ENCODE measurements at regions not wholly inside any gene's neighbourhood (a gene's known extent, or its start where the extent isn't known, plus 50 kb on each side); places are given as distances from the start of the nearest gene placed in this dataset.

DNA sequence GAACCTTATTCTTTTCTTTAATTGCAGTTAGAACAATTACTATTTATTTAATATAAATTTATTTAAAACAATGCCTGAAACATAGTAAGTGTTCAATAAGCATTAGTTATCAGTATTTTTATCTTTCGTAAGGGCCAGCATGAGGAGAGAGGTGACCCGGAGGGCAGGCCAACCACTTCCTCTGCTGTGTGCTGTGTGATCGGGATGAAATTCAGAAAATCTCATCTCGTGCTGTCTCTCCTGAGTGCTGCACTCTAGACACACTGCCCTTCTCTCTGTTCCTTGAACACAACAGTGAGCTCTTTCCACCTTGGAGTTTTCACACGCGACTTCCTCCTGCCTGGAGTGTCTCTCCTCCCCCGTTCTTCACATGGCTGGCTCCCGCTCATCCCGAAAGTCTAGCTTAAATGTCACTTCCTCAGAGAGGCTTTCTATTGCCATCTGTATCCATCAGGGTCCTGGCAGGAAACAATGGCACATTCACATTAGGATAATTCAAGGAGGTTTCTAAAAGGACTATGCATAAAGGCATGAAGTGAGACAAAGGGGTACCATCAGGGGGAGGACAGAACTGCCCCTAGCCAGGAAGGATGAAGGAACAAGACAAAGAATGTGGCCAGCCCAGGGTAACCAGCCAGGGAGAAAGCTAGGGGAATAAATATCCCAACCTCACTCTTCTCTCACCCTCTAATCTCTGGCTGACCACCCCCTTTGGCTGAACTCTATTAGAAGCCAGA, 142.6 kb upstream of the GJB5 start:
- Histone ChIP-seq H4K20me1 (ENCODE audit: control insufficient read depth, insufficient read depth, low read length, poor library complexity, severe bottlenecking) (no peaks in the 10 kb centered on the region), H3K79me2 (ENCODE audit: control insufficient read depth, insufficient read depth, low read length) (no peaks in the 10 kb centered on the region), H3K4me1 (ENCODE audit: control insufficient read depth in 2 of 2, insufficient read depth in 2 of 2, low read length in 2 of 2) (no peaks in the 10 kb centered on the region), H3K36me3 (replicated peaks in 1 of 2; ENCODE audit: control extremely low read depth in 1 of 2, control insufficient read depth in 1 of 2, extremely low read depth in 1 of 2, insufficient read depth in 2 of 2, low read length in 1 of 2) (no peaks in the 10 kb centered on the region), H3K4me3 (ENCODE audit: control extremely low read depth in 1 of 5, extremely low read depth in 1 of 5, insufficient read depth in 1 of 5, low read depth in 2 of 5, low read length in 4 of 5) (no peak overlapping the region), H3K9ac (ENCODE audit: low read length) (no peak overlapping the region), H3K27me3 (replicated peaks in 1 of 4; ENCODE audit: control extremely low read depth in 1 of 4, control insufficient read depth in 3 of 4, insufficient read depth in 4 of 4, low read length in 3 of 4) (peaks cover 0 to 6% (median 1%) of the 10 kb centered on the region in 4 experiments), H2AFZ (ENCODE audit: insufficient read depth, low read depth, low read length, poor library complexity, severe bottlenecking) (no peak overlapping the region), H3K4me2 (replicated peaks; ENCODE audit: low read depth, low read length, poor library complexity, severe bottlenecking) (no peak overlapping the region), H3K27ac (ENCODE audit: low read length in 2 of 2) (no peak overlapping the region), H3K9me3 (ENCODE audit: control extremely low read depth in 1 of 3, control insufficient read depth in 2 of 3, insufficient read depth in 1 of 3, low read length in 2 of 3) (no peaks in the 10 kb centered on the region)
- Mint-ChIP-seq H3K9me3 (ENCODE audit: insufficient read depth) (no peaks in the 10 kb centered on the region), H3K4me3 (no peak overlapping the region), H3K4me1 (no peaks in the 10 kb centered on the region), H3K27me3 (peaks cover 31% of the 10 kb centered on the region), H3K27ac (no peak overlapping the region)
- TF ChIP-seq, protein P1, sequence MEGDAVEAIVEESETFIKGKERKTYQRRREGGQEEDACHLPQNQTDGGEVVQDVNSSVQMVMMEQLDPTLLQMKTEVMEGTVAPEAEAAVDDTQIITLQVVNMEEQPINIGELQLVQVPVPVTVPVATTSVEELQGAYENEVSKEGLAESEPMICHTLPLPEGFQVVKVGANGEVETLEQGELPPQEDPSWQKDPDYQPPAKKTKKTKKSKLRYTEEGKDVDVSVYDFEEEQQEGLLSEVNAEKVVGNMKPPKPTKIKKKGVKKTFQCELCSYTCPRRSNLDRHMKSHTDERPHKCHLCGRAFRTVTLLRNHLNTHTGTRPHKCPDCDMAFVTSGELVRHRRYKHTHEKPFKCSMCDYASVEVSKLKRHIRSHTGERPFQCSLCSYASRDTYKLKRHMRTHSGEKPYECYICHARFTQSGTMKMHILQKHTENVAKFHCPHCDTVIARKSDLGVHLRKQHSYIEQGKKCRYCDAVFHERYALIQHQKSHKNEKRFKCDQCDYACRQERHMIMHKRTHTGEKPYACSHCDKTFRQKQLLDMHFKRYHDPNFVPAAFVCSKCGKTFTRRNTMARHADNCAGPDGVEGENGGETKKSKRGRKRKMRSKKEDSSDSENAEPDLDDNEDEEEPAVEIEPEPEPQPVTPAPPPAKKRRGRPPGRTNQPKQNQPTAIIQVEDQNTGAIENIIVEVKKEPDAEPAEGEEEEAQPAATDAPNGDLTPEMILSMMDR (IDR thresholded peaks at IDR 0.05), result no peak
- no peak for TF ChIP-seq EZH2 (IDR thresholded peaks at IDR 0.05; ENCODE audit: borderline replicate concordance, insufficient read depth, low read depth, low read length, poor library complexity, severe bottlenecking)
- POLR2A ChIA-PET, result no interaction called here
- 38% methylated on average over 8 of the region's 9 CpGs for WGBS (ENCODE audit: insufficient coverage)
- no peak for ATAC-seq (ENCODE audit: low read depth)
- no peak for DNase-seq
- intact Hi-C loops (cut with micrococcal nuclease), result no loop called here
- CTCF ChIA-PET, result no interaction called here

DNA sequence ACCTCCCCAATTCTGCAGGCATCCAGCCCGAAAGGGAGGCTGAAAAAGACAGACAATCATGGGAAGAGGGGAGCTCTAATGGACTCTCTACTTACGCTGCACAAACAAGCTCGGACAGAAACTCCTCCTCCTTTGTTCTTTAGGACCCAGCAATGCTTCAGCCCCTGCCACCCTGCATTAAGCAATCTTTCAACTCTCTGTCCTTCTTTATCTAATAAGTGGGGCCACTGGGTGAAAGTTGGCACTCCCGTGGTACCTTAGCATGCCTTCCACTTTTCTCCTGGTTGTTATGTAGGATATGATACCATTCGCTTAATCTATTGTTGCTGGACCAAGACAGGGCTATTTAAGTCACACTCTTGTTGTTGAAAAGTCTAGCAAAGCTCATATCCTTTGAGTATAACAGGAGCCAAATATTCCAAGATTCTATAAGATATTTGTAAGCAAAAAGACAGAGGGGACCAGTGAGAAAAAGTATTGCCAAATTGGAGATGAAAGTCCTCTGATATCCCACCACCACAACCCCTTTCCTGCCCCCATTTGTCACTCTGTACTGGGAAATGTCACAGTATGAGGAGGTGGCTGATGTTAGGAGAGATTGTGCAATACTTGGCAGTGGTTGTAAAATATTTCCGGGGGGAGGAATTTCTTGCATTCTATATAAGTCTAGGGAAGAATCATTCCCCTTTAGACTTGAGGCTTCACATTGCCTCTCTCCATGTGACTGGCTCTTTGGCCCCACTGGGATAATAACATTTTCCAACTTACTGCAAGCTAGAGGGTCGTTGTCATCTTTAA, 137.3 kb upstream of the GJB5 start:
- intact Hi-C loops (cut with micrococcal nuclease), result no loop called here
- no peaks in the 10 kb centered on the region for H3K4me1 Mint-ChIP-seq
- 100% methylated on average over 1 of the region's 7 CpGs for WGBS (ENCODE audit: insufficient coverage)

More for the DNA sequence above, 137.3 kb upstream of the GJB5 start:
- DNase-seq (no peak), ATAC-seq (ENCODE audit: low read depth) (no peak)
- no peak overlapping the region for H3K4me3 ChIP-seq (ENCODE audit: control extremely low read depth in 1 of 5, extremely low read depth in 1 of 5, insufficient read depth in 1 of 5, low read depth in 2 of 5, low read length in 4 of 5)
- H3K27me3 ChIP-seq (replicated peaks in 1 of 4; ENCODE audit: control extremely low read depth in 1 of 4, control insufficient read depth in 3 of 4, insufficient read depth in 4 of 4, low read length in 3 of 4), result peaks cover 0 to 8% (median 1%) of the 10 kb centered on the region in 4 experiments
- Mint-ChIP-seq H3K27me3 (peaks cover 26% of the 10 kb centered on the region), H3K9me3 (ENCODE audit: insufficient read depth) (no peaks in the 10 kb centered on the region), H3K4me3 (no peak overlapping the region), H3K27ac (no peak overlapping the region)
- H4K20me1 ChIP-seq (ENCODE audit: control insufficient read depth, insufficient read depth, low read length, poor library complexity, severe bottlenecking), result no peaks in the 10 kb centered on the region
- ChIA-PET CTCF (no interaction called here), POLR2A (no interaction called here)
- no peaks in the 10 kb centered on the region for H3K9me3 ChIP-seq (ENCODE audit: control extremely low read depth in 1 of 3, control insufficient read depth in 2 of 3, insufficient read depth in 1 of 3, low read length in 2 of 3)
- no peak overlapping the region for H3K9ac ChIP-seq (ENCODE audit: low read length)
- TF ChIP-seq EZH2 (IDR thresholded peaks at IDR 0.05; ENCODE audit: borderline replicate concordance, insufficient read depth, low read depth, low read length, poor library complexity, severe bottlenecking), result no peak
- TF ChIP-seq, protein P1 (IDR thresholded peaks at IDR 0.05), result no peak
- H3K27ac ChIP-seq (ENCODE audit: low read length in 2 of 2), result no peak overlapping the region
- no peak overlapping the region for H3K4me2 ChIP-seq (replicated peaks; ENCODE audit: low read depth, low read length, poor library complexity, severe bottlenecking)
- H2AFZ ChIP-seq (ENCODE audit: insufficient read depth, low read depth, low read length, poor library complexity, severe bottlenecking), result no peak overlapping the region
- H3K36me3 ChIP-seq (replicated peaks in 1 of 2; ENCODE audit: control extremely low read depth in 1 of 2, control insufficient read depth in 1 of 2, extremely low read depth in 1 of 2, insufficient read depth in 2 of 2, low read length in 1 of 2), result no peaks in the 10 kb centered on the region
- H3K4me1 ChIP-seq (ENCODE audit: control insufficient read depth in 2 of 2, insufficient read depth in 2 of 2, low read length in 2 of 2), result no peaks in the 10 kb centered on the region
- H3K79me2 ChIP-seq (ENCODE audit: control insufficient read depth, insufficient read depth, low read length), result no peaks in the 10 kb centered on the region

All from B cell (primary cell).